ENCODE measurements at regions not wholly inside any gene's neighbourhood (a gene's known extent, or its start where the extent isn't known, plus 50 kb on each side); places are given as distances from the start of the nearest gene placed in this dataset.

- no peak overlapping the region for H3K27ac ChIP-seq
- no peak overlapping the region for H3K4me3 ChIP-seq
- no peak for TF ChIP-seq CTCF (IDR thresholded peaks at IDR 0.05)
- no peak for DNase-seq (ENCODE audit: low spot score)
These were observed 111.7 kb upstream of the TAPT1 start for GRCh38 chr4:16337936-16338335.

DNA sequence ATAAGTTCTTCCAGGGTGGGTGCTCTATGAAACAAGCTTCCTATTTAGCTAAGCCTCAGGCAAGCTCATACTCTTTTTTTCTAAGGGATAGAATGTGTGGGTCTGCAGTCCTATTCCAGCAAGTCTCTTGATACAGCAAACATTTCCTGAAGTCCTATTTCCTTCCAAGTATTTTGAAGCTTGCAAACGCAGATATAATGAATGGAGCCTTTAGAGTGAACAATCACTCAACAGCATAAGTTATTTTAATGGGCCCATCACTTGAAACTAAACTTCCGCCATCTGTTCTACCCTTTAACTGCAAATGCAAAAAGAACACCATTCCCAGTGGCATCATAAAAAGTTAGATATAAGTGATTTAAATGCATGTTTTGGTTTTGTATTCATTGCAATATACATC lies 108.3 kb upstream of the TAPT1 start:
- Histone ChIP-seq H3K4me3 (no peak overlapping the region), H3K27ac (no peak overlapping the region)
- DNase-seq (ENCODE audit: low spot score), result no peak
- TF ChIP-seq CTCF (IDR thresholded peaks at IDR 0.05), result no peak

- no peak for TF ChIP-seq CTCF (IDR thresholded peaks at IDR 0.05)
- Histone ChIP-seq H3K4me3 (no peak overlapping the region), H3K27ac (no peak overlapping the region)
- no peak for DNase-seq (ENCODE audit: low spot score)
These were observed 103.5 kb upstream of the TAPT1 start for GRCh38 chr4:16329797-16330134.

GRCh38 chr4:16329125-16329796 lies 103.0 kb upstream of the TAPT1 start:
- no peak for DNase-seq (ENCODE audit: low spot score)
- H3K4me3 ChIP-seq, result no peak overlapping the region
- no peak for TF ChIP-seq CTCF (IDR thresholded peaks at IDR 0.05)
- H3K27ac ChIP-seq, result no peak overlapping the region

GRCh38 chr4:16322183-16322582 lies 95.9 kb upstream of the TAPT1 start:
- Histone ChIP-seq H3K27ac (no peak overlapping the region), H3K4me3 (no peak overlapping the region)
- DNase-seq (ENCODE audit: low spot score), result no peak
- TF ChIP-seq CTCF (IDR thresholded peaks at IDR 0.05), result no peak

DNA sequence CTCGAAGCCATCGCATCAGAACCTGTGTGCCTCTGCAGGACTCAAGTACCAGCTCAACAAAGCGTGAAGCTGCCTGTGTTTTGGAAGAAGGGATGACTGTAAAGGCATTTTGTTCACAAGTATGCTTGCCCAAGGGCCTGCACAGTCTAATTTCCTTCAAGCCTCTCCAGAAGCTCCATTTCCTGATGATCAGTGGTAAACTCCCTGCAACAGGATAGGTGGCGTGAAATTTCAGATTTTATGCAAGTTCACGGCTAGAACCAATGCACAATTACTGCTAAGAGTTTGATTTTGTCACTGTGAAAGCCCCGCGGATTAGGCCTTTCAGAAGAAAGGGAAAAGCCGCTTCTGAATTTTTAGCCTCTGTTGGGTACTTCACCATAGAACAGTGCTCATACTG lies 89.2 kb upstream of the TAPT1 start:
- Histone ChIP-seq H3K4me3 (no peak overlapping the region), H3K27ac (no peak overlapping the region)
- TF ChIP-seq CTCF (IDR thresholded peaks at IDR 0.05), result no peak
- no peak for DNase-seq (ENCODE audit: low spot score)

DNA sequence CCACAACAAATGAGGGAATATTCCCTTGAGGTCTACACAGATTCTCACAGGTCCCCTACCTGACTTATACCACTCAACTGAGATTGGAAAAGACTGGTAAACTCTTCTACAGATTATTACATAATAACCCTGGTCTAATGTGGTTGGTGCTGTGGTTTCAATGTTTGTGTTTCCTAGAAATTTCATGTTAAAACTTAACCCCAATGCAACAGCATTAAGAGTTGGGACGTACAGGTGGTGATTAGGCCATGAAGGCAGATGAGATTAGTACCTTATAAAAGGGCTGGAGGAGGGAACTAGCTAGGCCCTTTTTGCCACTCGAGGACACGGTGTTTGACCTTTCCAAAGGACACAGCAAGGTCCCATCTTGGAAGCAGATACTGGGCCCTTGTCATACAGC lies 84.3 kb upstream of the TAPT1 start:
- TF ChIP-seq CTCF (IDR thresholded peaks at IDR 0.05), result no peak
- no peak for DNase-seq (ENCODE audit: low spot score)
- H3K27ac ChIP-seq, result no peak overlapping the region

More for the DNA sequence above, 84.3 kb upstream of the TAPT1 start:
- H3K4me3 ChIP-seq, result no peak overlapping the region
